ENCODE measurements at regions not wholly inside any gene's neighbourhood (a gene's known extent, or its start where the extent isn't known, plus 50 kb on each side); places are given as distances from the start of the nearest gene placed in this dataset.

- Histone ChIP-seq H3K27me3 (no peaks in the 10 kb centered on the region), H3K4me3 (no peak overlapping the region), H3K9me3 (no peaks in the 10 kb centered on the region), H3K36me3 (no peaks in the 10 kb centered on the region), H3K4me1 (no peaks in the 10 kb centered on the region), H3K27ac (no peak overlapping the region)
- intact Hi-C loops (cut with DNase I), result no loop called here
- DNase-seq (no peak), ATAC-seq (no peak)
- TF ChIP-seq, protein P1, sequence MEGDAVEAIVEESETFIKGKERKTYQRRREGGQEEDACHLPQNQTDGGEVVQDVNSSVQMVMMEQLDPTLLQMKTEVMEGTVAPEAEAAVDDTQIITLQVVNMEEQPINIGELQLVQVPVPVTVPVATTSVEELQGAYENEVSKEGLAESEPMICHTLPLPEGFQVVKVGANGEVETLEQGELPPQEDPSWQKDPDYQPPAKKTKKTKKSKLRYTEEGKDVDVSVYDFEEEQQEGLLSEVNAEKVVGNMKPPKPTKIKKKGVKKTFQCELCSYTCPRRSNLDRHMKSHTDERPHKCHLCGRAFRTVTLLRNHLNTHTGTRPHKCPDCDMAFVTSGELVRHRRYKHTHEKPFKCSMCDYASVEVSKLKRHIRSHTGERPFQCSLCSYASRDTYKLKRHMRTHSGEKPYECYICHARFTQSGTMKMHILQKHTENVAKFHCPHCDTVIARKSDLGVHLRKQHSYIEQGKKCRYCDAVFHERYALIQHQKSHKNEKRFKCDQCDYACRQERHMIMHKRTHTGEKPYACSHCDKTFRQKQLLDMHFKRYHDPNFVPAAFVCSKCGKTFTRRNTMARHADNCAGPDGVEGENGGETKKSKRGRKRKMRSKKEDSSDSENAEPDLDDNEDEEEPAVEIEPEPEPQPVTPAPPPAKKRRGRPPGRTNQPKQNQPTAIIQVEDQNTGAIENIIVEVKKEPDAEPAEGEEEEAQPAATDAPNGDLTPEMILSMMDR (IDR thresholded peaks at IDR 0.05), result no peak
Measured at GRCh38 chr12:83817730-83818129, 1094.9 kb downstream of the SLC6A15 start.

DNA sequence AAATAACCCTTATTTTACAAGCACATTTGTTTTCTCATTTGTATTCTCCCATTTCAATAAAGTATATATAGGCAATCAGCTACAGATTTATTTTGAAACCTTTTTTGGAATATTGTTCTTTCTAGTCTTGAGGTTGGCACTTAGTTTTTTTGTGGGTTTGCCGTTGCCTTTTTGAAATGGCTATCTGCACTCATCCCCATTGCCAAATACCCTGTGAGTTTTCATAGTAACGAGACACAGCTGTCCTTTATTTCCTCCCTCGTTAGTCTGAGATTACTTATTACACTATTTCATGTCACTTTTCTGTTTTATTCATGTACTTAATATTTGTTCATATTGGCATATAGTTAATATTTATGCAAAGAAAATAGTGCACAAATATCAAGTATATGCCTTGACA, 1104.0 kb downstream of the SLC6A15 start:
- no peak for ATAC-seq
- Histone ChIP-seq H3K4me3 (no peak overlapping the region), H3K36me3 (no peaks in the 10 kb centered on the region), H3K9me3 (no peaks in the 10 kb centered on the region), H3K27ac (no peak overlapping the region), H3K27me3 (no peaks in the 10 kb centered on the region), H3K4me1 (no peaks in the 10 kb centered on the region)
- no peak for DNase-seq
- TF ChIP-seq, protein P1 (IDR thresholded peaks at IDR 0.05), result no peak
- intact Hi-C loops (cut with DNase I), result no loop called here

DNA sequence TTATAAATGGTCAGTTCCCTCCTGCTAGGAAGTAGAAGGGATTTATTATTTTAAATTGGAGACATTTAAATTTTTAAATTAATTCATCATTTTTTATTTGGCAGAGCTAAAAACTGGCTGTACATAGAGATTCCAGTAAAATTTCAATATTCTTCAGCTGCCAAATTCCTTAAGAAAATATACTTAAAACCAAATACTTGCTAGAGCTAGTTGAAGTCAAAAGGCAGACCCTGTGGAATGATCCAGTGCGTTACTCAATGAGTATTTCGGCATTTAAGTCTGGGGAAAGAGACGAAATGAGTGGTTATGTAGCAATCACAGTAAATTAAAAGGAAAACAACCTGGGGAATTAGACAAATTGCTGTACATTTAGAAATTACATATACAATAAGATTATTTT, 1104.7 kb downstream of the SLC6A15 start:
- H3K27ac ChIP-seq, result no peak overlapping the region
- H3K27me3 ChIP-seq, result no peaks in the 10 kb centered on the region
- H3K9me3 ChIP-seq, result no peaks in the 10 kb centered on the region
- H3K4me3 ChIP-seq, result no peak overlapping the region
- H3K36me3 ChIP-seq, result no peaks in the 10 kb centered on the region
- DNase-seq (no peak), ATAC-seq (no peak)
- no peaks in the 10 kb centered on the region for H3K4me1 ChIP-seq
- intact Hi-C loops (cut with DNase I), result no loop called here
- TF ChIP-seq, protein P1 (IDR thresholded peaks at IDR 0.05), result no peak

DNA sequence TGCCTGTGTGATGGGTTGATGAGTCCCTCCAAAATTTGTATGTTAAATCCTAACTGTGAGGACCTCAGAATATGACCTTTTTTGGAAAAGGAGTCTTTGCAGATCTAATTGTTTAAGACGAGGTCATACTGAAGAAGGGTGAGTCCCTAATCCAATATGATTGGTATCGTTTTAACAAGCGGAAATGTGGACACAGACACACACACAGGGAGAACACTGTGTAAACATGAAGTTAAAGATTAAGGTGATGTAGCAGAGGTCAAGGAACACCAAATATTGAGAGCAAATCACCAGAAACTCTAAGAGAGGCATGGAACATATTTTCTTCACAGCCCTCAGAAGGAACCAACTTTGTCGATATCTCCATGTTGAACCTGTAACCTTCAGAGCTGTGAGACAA, 1106.7 kb downstream of the SLC6A15 start:
- ATAC-seq, result no peak
- Histone ChIP-seq H3K4me3 (no peak overlapping the region), H3K27ac (no peak overlapping the region), H3K4me1 (no peaks in the 10 kb centered on the region), H3K9me3 (no peaks in the 10 kb centered on the region), H3K27me3 (no peaks in the 10 kb centered on the region), H3K36me3 (no peaks in the 10 kb centered on the region)
- TF ChIP-seq, protein P1 (IDR thresholded peaks at IDR 0.05), result no peak
- intact Hi-C loops (cut with DNase I), result no loop called here
- DNase-seq, result no peak

DNA sequence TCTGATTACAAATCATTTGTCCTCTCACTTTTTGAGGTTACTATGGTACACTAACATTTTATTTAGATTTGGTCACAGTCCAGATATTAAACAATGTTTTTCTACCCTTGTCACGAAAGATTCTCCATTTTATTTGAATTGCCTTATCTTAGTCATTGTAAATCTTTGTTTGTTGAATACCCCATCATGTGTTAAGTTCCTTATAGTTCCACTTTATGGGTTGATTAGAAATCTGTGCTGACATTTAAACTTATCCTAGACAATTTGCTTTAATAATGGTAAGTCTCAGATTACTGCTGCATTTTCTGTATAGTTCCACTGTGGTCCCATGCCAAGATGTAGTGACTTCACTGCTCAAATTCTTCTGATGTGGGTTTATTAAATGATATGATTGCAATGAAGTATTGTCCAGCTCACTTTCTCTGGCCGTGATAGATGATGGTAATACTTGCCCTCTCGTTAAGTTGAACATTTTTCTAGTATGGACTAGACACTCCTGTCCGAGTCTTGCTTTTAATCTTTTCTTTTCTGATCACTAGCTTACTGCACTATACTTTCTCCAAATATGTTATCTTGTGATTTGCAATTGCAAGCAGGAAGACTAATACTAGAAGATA, 1107.3 kb downstream of the SLC6A15 start:
- H3K4me3 ChIP-seq, result no peak overlapping the region
- no peak for ATAC-seq
- TF ChIP-seq, protein P1 (IDR thresholded peaks at IDR 0.05), result no peak
- no peaks in the 10 kb centered on the region for H3K27me3 ChIP-seq
- H3K4me1 ChIP-seq, result no peaks in the 10 kb centered on the region
- no peaks in the 10 kb centered on the region for H3K9me3 ChIP-seq
- H3K36me3 ChIP-seq, result no peaks in the 10 kb centered on the region
- H3K27ac ChIP-seq, result no peak overlapping the region
- DNase-seq, result no peak
- intact Hi-C loops (cut with DNase I), result no loop called here
